Astrocyte (in vitro differentiated cells and primary cell): ENCODE measurements at regions not wholly inside any gene's neighbourhood (a gene's known extent, or its start where the extent isn't known, plus 50 kb on each side); places are given as distances from the start of the nearest gene placed in this dataset.
"Not testable (repeated sequence)": the region's sequence is repeated elsewhere in the genome, so short reads cannot be mapped to it uniquely, and the experiment has no call there.

Experiments used
- DNase-seq: peaks from one replicate; pipeline ENCODE4 v3.0.0-alpha.2; 2010; ENCODE audit warnings: low read depth
- FAIRE-seq: peaks from 2 replicates; lab custom pipeline; 2011; peaks lifted over from hg19 to GRCh38; lab: Jason Lieb, UNC
- H2AFZ ChIP-seq: 2 replicates; pipeline ENCODE4 v1.6.0; 2012; ENCODE audit warnings: low read depth, low read length, inconsistent platforms
- H3K27ac ChIP-seq: 2 replicates; pipeline ENCODE4 v1.5.1; 2011; ENCODE audit warnings: low read depth, low read length, inconsistent platforms
- H3K27me3 ChIP-seq: 2 replicates; pipeline ENCODE4 v1.6.0; 2011; ENCODE audit warnings: low read length, inconsistent platforms; ENCODE audit not compliant: insufficient read depth
- H3K36me3 ChIP-seq: 2 replicates; pipeline ENCODE4 v1.5.1; 2011; ENCODE audit warnings: low read length, inconsistent platforms; ENCODE audit not compliant: insufficient read depth
- H3K4me1 ChIP-seq: 2 replicates; pipeline ENCODE4 v1.5.1; 2011; ENCODE audit warnings: low read length, inconsistent platforms; ENCODE audit not compliant: insufficient read depth
- H3K4me2 ChIP-seq: 2 replicates; pipeline ENCODE4 v1.6.0; 2012; ENCODE audit warnings: low read length, inconsistent platforms
- H3K4me3 ChIP-seq: 2 replicates; pipeline ENCODE4 v1.5.1; 2011; ENCODE audit warnings: low read depth, mild to moderate bottlenecking, low read length, inconsistent platforms; ENCODE audit not compliant: insufficient read depth
- H3K79me2 ChIP-seq: 2 replicates; pipeline ENCODE4 v1.6.0; 2012; ENCODE audit warnings: mild to moderate bottlenecking, low read length, inconsistent platforms; ENCODE audit not compliant: insufficient read depth
- H3K9ac ChIP-seq: 2 replicates; pipeline ENCODE4 v1.6.0; 2012; ENCODE audit warnings: mild to moderate bottlenecking, low read length, inconsistent platforms
- H3K9me3 ChIP-seq: 2 replicates; pipeline ENCODE4 v1.5.1; 2012; ENCODE audit warnings: low read depth, mild to moderate bottlenecking, low read length, inconsistent platforms; ENCODE audit not compliant: insufficient read depth
- H4K20me1 ChIP-seq: 2 replicates; pipeline ENCODE4 v1.6.0; 2012; ENCODE audit warnings: low read length, inconsistent platforms; ENCODE audit not compliant: insufficient read depth
- H3K27ac Mint-ChIP-seq: one replicate; pipeline ENCODE4 v1.8.0; 2021; ENCODE audit warnings: mild to moderate bottlenecking, mixed read lengths; ENCODE audit not compliant: unreplicated experiment
- H3K27me3 Mint-ChIP-seq: one replicate; pipeline ENCODE4 v1.8.0; 2021; ENCODE audit warnings: low read depth, mixed read lengths; ENCODE audit not compliant: unreplicated experiment
- H3K36me3 Mint-ChIP-seq: one replicate; pipeline ENCODE4 v1.8.0; 2021; ENCODE audit warnings: low read depth, mixed read lengths; ENCODE audit not compliant: unreplicated experiment
- H3K4me1 Mint-ChIP-seq: one replicate; pipeline ENCODE4 v1.8.0; 2021; ENCODE audit warnings: low read depth, mixed read lengths; ENCODE audit not compliant: unreplicated experiment
- H3K4me3 Mint-ChIP-seq: one replicate; pipeline ENCODE4 v1.8.0; 2021; ENCODE audit warnings: mild to moderate bottlenecking, moderate library complexity, mixed read lengths; ENCODE audit not compliant: unreplicated experiment
- H3K9me3 Mint-ChIP-seq: one replicate; pipeline ENCODE4 v1.8.0; 2021; ENCODE audit warnings: mild to moderate bottlenecking, mixed read lengths; ENCODE audit not compliant: unreplicated experiment
- EZH2 ChIP-seq: IDR thresholded peaks from 2 replicates; pipeline ENCODE4 v1.6.1; 2012; ENCODE audit warnings: mild to moderate bottlenecking, low read length, inconsistent platforms; ENCODE audit not compliant: insufficient read depth
- TF ChIP-seq, protein P1 (sequence below): IDR thresholded peaks from 2 replicates; pipeline ENCODE4 v1.5.1; 2011; ENCODE audit warnings: low read depth, mild to moderate bottlenecking, inconsistent platforms, low read length, moderate library complexity; ENCODE audit not compliant: insufficient read depth

GRCh38 chr4:31467781-31468180 is 747.6 kb downstream of the PCDH7 start:
- no peaks in the 10 kb centered on the region for H3K4me1 Mint-ChIP-seq
- Histone ChIP-seq H3K4me3 (no peak overlapping the region), H4K20me1 (no peaks in the 10 kb centered on the region), H3K4me1 (no peaks in the 10 kb centered on the region), H3K9me3 (no peaks in the 10 kb centered on the region), H3K27ac (no peak overlapping the region), H3K79me2 (no peaks in the 10 kb centered on the region), H3K9ac (no peak overlapping the region), H2AFZ (no peak overlapping the region), H3K27me3 (no peaks in the 10 kb centered on the region), H3K36me3 (no peaks in the 10 kb centered on the region), H3K4me2 (no peak overlapping the region)
- no peaks in the 10 kb centered on the region for H3K9me3 Mint-ChIP-seq
- no peaks in the 10 kb centered on the region for H3K27me3 Mint-ChIP-seq
- H3K36me3 Mint-ChIP-seq = no peaks in the 10 kb centered on the region
- TF ChIP-seq, protein P1, sequence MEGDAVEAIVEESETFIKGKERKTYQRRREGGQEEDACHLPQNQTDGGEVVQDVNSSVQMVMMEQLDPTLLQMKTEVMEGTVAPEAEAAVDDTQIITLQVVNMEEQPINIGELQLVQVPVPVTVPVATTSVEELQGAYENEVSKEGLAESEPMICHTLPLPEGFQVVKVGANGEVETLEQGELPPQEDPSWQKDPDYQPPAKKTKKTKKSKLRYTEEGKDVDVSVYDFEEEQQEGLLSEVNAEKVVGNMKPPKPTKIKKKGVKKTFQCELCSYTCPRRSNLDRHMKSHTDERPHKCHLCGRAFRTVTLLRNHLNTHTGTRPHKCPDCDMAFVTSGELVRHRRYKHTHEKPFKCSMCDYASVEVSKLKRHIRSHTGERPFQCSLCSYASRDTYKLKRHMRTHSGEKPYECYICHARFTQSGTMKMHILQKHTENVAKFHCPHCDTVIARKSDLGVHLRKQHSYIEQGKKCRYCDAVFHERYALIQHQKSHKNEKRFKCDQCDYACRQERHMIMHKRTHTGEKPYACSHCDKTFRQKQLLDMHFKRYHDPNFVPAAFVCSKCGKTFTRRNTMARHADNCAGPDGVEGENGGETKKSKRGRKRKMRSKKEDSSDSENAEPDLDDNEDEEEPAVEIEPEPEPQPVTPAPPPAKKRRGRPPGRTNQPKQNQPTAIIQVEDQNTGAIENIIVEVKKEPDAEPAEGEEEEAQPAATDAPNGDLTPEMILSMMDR = no peak
- TF ChIP-seq EZH2 = no peak
- no peak for FAIRE-seq
- H3K4me3 Mint-ChIP-seq = no peak overlapping the region
- no peak overlapping the region for H3K27ac Mint-ChIP-seq
- peak; percentile 7 for DNase-seq

DNA sequence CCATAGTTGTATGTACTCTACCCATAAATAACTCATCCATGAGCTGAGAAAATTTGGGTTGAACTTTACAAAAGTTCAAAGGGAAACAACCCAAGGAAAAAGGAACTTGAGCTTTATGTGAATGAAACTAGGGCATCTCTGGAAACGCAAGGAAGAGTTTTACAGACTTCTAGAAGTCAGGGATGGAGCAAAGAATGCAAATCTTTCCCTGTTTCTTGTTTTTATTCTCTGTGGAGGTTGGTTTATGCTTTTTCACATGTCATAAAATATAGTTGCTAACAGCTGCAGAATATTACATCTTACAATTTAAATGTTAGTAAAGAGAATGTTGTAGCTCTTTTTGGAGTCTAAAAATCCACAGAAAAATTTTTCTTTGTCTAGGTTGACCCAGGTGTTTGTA is 754.1 kb downstream of the PCDH7 start:
- Mint-ChIP-seq H3K9me3 (peaks cover 6% of the 10 kb centered on the region), H3K4me3 (no peak overlapping the region), H3K36me3 (no peaks in the 10 kb centered on the region), H3K27me3 (no peaks in the 10 kb centered on the region), H3K4me1 (no peaks in the 10 kb centered on the region), H3K27ac (no peak overlapping the region)
- no peaks in the 10 kb centered on the region for H3K27me3 ChIP-seq
- H3K9me3 ChIP-seq = no peaks in the 10 kb centered on the region
- H2AFZ ChIP-seq = no peak overlapping the region
- no peak overlapping the region for H3K27ac ChIP-seq
- H3K79me2 ChIP-seq = no peaks in the 10 kb centered on the region
- TF ChIP-seq, protein P1 = no peak
- no peak for TF ChIP-seq EZH2
- no peaks in the 10 kb centered on the region for H3K4me1 ChIP-seq
- H4K20me1 ChIP-seq = no peaks in the 10 kb centered on the region
- H3K9ac ChIP-seq = no peak overlapping the region
- no peak overlapping the region for H3K4me3 ChIP-seq
- H3K4me2 ChIP-seq = no peak overlapping the region
- H3K36me3 ChIP-seq = no peaks in the 10 kb centered on the region
- no peak for FAIRE-seq
- no peak for DNase-seq

DNA sequence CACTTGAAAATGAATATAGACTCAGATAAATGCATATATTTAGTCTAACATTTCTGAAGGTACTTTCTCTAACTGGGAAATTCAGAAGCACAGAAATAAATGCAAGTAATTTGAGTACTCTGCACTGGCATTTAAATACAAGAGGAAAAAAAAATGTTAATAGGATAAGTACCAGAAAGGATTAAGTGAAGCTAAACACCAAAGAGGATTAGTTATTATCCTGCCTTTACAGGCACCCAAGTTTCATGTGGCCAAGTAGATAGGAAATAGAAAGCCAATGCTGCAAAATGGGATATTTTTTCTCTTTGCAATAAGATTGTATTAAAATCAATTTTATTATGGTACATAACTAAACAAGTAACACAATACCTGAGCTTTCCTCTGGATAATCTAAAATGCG is 762.5 kb downstream of the PCDH7 start:
- H3K36me3 ChIP-seq = no peaks in the 10 kb centered on the region
- Mint-ChIP-seq H3K9me3 (no peaks in the 10 kb centered on the region), H3K36me3 (no peaks in the 10 kb centered on the region), H3K4me3 (no peak overlapping the region), H3K27me3 (no peaks in the 10 kb centered on the region), H3K4me1 (no peaks in the 10 kb centered on the region), H3K27ac (no peak overlapping the region)
- no peak overlapping the region for H3K27ac ChIP-seq
- no peak overlapping the region for H3K9ac ChIP-seq
- no peaks in the 10 kb centered on the region for H3K4me1 ChIP-seq
- FAIRE-seq (no peak), DNase-seq (no peak)
- H3K4me2 ChIP-seq = no peak overlapping the region
- H3K79me2 ChIP-seq = no peaks in the 10 kb centered on the region
- H3K27me3 ChIP-seq = no peaks in the 10 kb centered on the region
- H3K4me3 ChIP-seq = no peak overlapping the region
- TF ChIP-seq EZH2 = no peak
- TF ChIP-seq, protein P1 = no peak
- H2AFZ ChIP-seq = no peak overlapping the region
- no peaks in the 10 kb centered on the region for H3K9me3 ChIP-seq
- no peaks in the 10 kb centered on the region for H4K20me1 ChIP-seq

- H3K4me3 Mint-ChIP-seq, H3K9me3 ChIP-seq, H3K4me1 ChIP-seq, H3K27ac Mint-ChIP-seq, H3K9ac ChIP-seq, H3K27me3 ChIP-seq, H3K36me3 Mint-ChIP-seq, DNase-seq, H3K27ac ChIP-seq, H3K9me3 Mint-ChIP-seq, H4K20me1 ChIP-seq, H3K4me2 ChIP-seq, H3K36me3 ChIP-seq, H3K27me3 Mint-ChIP-seq, H3K4me3 ChIP-seq, FAIRE-seq, H3K79me2 ChIP-seq, H3K4me1 Mint-ChIP-seq, H2AFZ ChIP-seq: not testable (repeated sequence)
These were observed 779.0 kb downstream of the PCDH7 start for GRCh38 chr4:31499216-31499615.
